Liver (tissue), 3 donors: ENCODE measurements at regions not wholly inside any gene's neighbourhood (a gene's known extent, or its start where the extent isn't known, plus 50 kb on each side); places are given as distances from the start of the nearest gene placed in this dataset.

ENCODE experiments used
- EGR1 ChIP-seq, 2 donors: IDR thresholded peaks; 2 replicates each; pipeline ENCODE4 v1.6.1; 2016 to 2018; ENCODE audit warnings: antibody characterized with exemption in 2 of 2, low read depth in 2 of 2
- FOXA1 ChIP-seq: IDR thresholded peaks from 2 replicates; pipeline ENCODE4 v1.6.1; 2016; ENCODE audit warnings: antibody characterized with exemption
- GABPA ChIP-seq, 2 donors: IDR thresholded peaks in 1 of 2; conservative IDR thresholded peaks in 1 of 2; 2 replicates each; pipeline ENCODE4 v1.6.1; 2016; ENCODE audit warnings: antibody characterized with exemption in 2 of 2, mild to moderate bottlenecking in 1 of 2, moderate library complexity in 1 of 2
- JUND ChIP-seq, 2 donors: IDR thresholded peaks; 2 replicates each; pipeline ENCODE4 v1.6.1; 2016; ENCODE audit warnings: antibody characterized with exemption in 2 of 2
- TAF1 ChIP-seq: conservative IDR thresholded peaks from 2 replicates; pipeline ENCODE4 v1.6.1; 2016; ENCODE audit warnings: antibody characterized with exemption, mild to moderate bottlenecking
- YY1 ChIP-seq: IDR thresholded peaks from 2 replicates; pipeline ENCODE4 v1.6.1; 2016; ENCODE audit warnings: antibody characterized with exemption, mild to moderate bottlenecking
- TF ChIP-seq, protein P1 (sequence below): fragments of 150-350 bp; IDR thresholded peaks from 2 replicates; pipeline ENCODE4 v1.5.1; 2017; ENCODE audit warnings: improper control_type of control experiment, low read depth, low read length; ENCODE audit not compliant: missing input control
- TF ChIP-seq, protein P2 (sequence below): IDR thresholded peaks from 2 replicates; pipeline ENCODE4 v1.6.1; 2016; ENCODE audit warnings: antibody characterized with exemption, mild to moderate bottlenecking
- donor health status: healthy.
- donor health status: healthy.

DNA sequence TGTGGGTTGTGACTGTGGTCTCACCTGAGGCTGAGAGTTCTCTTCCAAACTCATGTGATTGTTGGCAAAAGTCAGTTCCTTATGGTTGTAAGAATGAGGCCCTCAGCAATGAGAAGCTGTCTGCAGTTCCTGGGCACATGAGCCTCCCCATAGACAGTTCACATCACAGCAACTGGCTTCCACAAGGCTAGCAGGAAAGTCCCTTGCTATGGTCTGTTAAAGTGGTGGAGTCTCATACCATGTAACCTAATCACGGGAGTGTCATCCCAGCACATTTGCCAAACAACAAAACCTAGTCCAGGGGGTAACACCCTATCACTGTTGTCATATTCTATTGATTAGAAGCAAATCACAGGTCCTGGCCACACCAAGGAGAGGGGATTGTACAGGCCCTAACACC lies 163.8 kb downstream of the BACH1 start:
- TF ChIP-seq, protein P1, sequence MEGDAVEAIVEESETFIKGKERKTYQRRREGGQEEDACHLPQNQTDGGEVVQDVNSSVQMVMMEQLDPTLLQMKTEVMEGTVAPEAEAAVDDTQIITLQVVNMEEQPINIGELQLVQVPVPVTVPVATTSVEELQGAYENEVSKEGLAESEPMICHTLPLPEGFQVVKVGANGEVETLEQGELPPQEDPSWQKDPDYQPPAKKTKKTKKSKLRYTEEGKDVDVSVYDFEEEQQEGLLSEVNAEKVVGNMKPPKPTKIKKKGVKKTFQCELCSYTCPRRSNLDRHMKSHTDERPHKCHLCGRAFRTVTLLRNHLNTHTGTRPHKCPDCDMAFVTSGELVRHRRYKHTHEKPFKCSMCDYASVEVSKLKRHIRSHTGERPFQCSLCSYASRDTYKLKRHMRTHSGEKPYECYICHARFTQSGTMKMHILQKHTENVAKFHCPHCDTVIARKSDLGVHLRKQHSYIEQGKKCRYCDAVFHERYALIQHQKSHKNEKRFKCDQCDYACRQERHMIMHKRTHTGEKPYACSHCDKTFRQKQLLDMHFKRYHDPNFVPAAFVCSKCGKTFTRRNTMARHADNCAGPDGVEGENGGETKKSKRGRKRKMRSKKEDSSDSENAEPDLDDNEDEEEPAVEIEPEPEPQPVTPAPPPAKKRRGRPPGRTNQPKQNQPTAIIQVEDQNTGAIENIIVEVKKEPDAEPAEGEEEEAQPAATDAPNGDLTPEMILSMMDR: no peak
- TF ChIP-seq YY1 (no peak), TAF1 (no peak), GABPA (IDR thresholded peaks at IDR 0.05 in 1 of 2, conservative IDR thresholded peaks at IDR 0.05 in 1 of 2) (no peak), EGR1 (IDR thresholded peaks at IDR 0.05; ENCODE audit: low read depth in 2 of 2) (no peak), JUND (IDR thresholded peaks at IDR 0.05) (no peak), FOXA1 (no peak)
- TF ChIP-seq, protein P2, sequence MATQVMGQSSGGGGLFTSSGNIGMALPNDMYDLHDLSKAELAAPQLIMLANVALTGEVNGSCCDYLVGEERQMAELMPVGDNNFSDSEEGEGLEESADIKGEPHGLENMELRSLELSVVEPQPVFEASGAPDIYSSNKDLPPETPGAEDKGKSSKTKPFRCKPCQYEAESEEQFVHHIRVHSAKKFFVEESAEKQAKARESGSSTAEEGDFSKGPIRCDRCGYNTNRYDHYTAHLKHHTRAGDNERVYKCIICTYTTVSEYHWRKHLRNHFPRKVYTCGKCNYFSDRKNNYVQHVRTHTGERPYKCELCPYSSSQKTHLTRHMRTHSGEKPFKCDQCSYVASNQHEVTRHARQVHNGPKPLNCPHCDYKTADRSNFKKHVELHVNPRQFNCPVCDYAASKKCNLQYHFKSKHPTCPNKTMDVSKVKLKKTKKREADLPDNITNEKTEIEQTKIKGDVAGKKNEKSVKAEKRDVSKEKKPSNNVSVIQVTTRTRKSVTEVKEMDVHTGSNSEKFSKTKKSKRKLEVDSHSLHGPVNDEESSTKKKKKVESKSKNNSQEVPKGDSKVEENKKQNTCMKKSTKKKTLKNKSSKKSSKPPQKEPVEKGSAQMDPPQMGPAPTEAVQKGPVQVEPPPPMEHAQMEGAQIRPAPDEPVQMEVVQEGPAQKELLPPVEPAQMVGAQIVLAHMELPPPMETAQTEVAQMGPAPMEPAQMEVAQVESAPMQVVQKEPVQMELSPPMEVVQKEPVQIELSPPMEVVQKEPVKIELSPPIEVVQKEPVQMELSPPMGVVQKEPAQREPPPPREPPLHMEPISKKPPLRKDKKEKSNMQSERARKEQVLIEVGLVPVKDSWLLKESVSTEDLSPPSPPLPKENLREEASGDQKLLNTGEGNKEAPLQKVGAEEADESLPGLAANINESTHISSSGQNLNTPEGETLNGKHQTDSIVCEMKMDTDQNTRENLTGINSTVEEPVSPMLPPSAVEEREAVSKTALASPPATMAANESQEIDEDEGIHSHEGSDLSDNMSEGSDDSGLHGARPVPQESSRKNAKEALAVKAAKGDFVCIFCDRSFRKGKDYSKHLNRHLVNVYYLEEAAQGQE: no peak
